Gastroesophageal sphincter (tissue), 4 donors: ENCODE measurements at regions not wholly inside any gene's neighbourhood (a gene's known extent, or its start where the extent isn't known, plus 50 kb on each side); places are given as distances from the start of the nearest gene placed in this dataset.

Experiments used
- ATAC-seq: fragments of 150-250 bp; one replicate; pipeline ENCODE4 v1.9.1; 2016; ENCODE audit warnings: mild to moderate bottlenecking, moderate library complexity
- H3K27ac ChIP-seq, 4 donors: fragments of 200-600 bp; sonication (generic) in 3 of 4; 1 replicate in 3 of 4; 2 replicates in 1 of 4; pipeline ENCODE4 v1.5.1; 2016 to 2019
- H3K27me3 ChIP-seq: fragments of 200-600 bp; sonication (generic); one replicate; pipeline ENCODE4 v1.5.1; 2019
- H3K36me3 ChIP-seq, 2 donors: fragments of 200-600 bp; sonication (generic); one replicate each; pipeline ENCODE4 v1.5.1; 2019; ENCODE audit warnings: control low read depth in 1 of 2
- H3K4me1 ChIP-seq, 3 donors: fragments of 200-600 bp; sonication (generic); 1 replicate in 2 of 3; 2 replicates in 1 of 3; pipeline ENCODE4 v1.5.1; 2016 to 2019; ENCODE audit warnings: control low read depth in 2 of 3
- H3K4me3 ChIP-seq, 2 donors: fragments of 200-600 bp; sonication (generic); one replicate each; pipeline ENCODE4 v1.5.1; 2019; ENCODE audit warnings: mild to moderate bottlenecking in 1 of 2, moderate library complexity in 1 of 2
- H3K9me3 ChIP-seq, 3 donors: fragments of 200-600 bp; sonication (generic); one replicate each; pipeline ENCODE4 v1.5.1; 2017 to 2019; ENCODE audit warnings: control low read depth in 2 of 3
- EP300 ChIP-seq: sonication (generic); formaldehyde crosslinking; IDR thresholded peaks from one replicate; pipeline ENCODE4 v1.6.1; 2017; ENCODE audit warnings: antibody characterized with exemption, mild to moderate bottlenecking
- POLR2A ChIP-seq, 2 donors: fragments of 450-650 bp; IDR thresholded peaks; one replicate each; pipeline ENCODE4 v1.6.1; 2017; ENCODE audit warnings: antibody characterized with exemption in 2 of 2, mild to moderate bottlenecking in 2 of 2, moderate library complexity in 1 of 2
- POLR2AphosphoS5 ChIP-seq: sonication (generic); formaldehyde crosslinking; IDR thresholded peaks from one replicate; pipeline ENCODE4 v1.6.1; 2017; ENCODE audit warnings: antibody characterized with exemption
- WGBS, 2 donors: methylation state at CpG; one replicate each; pipeline ENCODE4 v1.1.5; 2018; ENCODE audit warnings: low coverage in 1 of 2; 5-methylcytosine and 5-hydroxymethylcytosine counted together
- TF ChIP-seq, protein P1 (sequence below), 4 experiments: fragments of 200-600 bp in 2 of 4; fragments of 450-650 bp in 2 of 4; sonication (generic) in 1 of 4; IDR thresholded peaks; one replicate each; pipeline ENCODE4 v1.5.1; 2017 to 2019; ENCODE audit warnings: antibody characterized with exemption in 4 of 4, mild to moderate bottlenecking in 2 of 4, moderate library complexity in 2 of 4

DNA sequence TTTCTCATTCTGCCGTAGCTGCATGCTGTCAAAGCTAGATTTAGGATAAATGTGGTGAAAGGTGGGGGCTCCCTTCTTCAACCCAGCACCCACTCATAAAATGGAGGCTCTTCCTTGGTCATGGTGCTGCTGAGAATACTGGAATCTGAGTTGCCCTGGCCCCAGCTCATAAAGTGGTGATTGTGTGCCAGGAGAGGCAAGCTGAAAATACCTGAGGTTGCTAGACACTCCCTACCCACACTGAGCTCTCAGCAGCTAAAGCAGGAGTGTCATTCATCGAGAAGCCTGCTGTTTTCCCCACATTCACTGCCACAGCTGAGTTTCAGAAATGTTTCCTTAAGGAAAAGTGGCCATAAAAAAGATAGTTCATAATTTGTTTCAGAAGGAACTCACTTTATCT lies 297.1 kb upstream of the RBMS1 start:
- ATAC-seq: no peak
- no peaks in the 10 kb centered on the region for H3K4me1 ChIP-seq
- H3K27ac ChIP-seq: no peak overlapping the region
- 90% methylated on average over 1 of the region's 2 CpGs; no CpG with 5 or more reads in 1 of the 2 donors for WGBS, 2 donors
- no peak for TF ChIP-seq EP300
- no peak for TF ChIP-seq POLR2A (IDR thresholded peaks at IDR 0.05)
- no peak for TF ChIP-seq POLR2AphosphoS5
- TF ChIP-seq, protein P1, sequence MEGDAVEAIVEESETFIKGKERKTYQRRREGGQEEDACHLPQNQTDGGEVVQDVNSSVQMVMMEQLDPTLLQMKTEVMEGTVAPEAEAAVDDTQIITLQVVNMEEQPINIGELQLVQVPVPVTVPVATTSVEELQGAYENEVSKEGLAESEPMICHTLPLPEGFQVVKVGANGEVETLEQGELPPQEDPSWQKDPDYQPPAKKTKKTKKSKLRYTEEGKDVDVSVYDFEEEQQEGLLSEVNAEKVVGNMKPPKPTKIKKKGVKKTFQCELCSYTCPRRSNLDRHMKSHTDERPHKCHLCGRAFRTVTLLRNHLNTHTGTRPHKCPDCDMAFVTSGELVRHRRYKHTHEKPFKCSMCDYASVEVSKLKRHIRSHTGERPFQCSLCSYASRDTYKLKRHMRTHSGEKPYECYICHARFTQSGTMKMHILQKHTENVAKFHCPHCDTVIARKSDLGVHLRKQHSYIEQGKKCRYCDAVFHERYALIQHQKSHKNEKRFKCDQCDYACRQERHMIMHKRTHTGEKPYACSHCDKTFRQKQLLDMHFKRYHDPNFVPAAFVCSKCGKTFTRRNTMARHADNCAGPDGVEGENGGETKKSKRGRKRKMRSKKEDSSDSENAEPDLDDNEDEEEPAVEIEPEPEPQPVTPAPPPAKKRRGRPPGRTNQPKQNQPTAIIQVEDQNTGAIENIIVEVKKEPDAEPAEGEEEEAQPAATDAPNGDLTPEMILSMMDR (IDR thresholded peaks at IDR 0.05): no peak
- H3K27me3 ChIP-seq: no peaks in the 10 kb centered on the region
- no peak overlapping the region for H3K4me3 ChIP-seq
- H3K36me3 ChIP-seq: no peaks in the 10 kb centered on the region
- no peaks in the 10 kb centered on the region for H3K9me3 ChIP-seq

DNA sequence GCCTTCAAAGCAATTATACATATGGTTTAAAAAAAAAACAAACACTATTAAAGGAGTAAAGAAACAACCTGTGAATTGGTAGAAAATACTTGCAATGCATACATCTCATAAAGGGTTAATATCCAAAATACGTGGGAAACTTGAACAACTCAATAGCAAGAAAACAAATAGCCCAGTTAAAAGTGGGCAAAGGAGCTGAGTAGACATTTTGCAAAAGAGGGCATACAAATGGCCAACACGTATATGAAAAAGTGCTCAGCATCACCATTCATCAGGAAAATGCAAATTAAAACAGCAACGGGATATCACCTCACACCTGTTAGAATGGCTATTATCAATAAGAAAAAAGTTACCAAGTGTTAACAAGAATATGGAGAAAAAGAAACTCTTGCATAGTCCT lies 298.3 kb upstream of the RBMS1 start:
- H3K9me3 ChIP-seq: peaks cover 0 to 3% (median 0%) of the 10 kb centered on the region in 3 donors
- no peaks in the 10 kb centered on the region for H3K4me1 ChIP-seq
- H3K4me3 ChIP-seq: no peak overlapping the region
- TF ChIP-seq POLR2A (IDR thresholded peaks at IDR 0.05) (no peak), EP300 (no peak), POLR2AphosphoS5 (no peak)
- TF ChIP-seq, protein P1 (IDR thresholded peaks at IDR 0.05): no peak
- no peak for ATAC-seq
- WGBS, 2 donors: 65 to 80% methylated on average over 3 of the region's 3 CpGs
- no peak overlapping the region for H3K27ac ChIP-seq
- H3K36me3 ChIP-seq: no peaks in the 10 kb centered on the region
- no peaks in the 10 kb centered on the region for H3K27me3 ChIP-seq

DNA sequence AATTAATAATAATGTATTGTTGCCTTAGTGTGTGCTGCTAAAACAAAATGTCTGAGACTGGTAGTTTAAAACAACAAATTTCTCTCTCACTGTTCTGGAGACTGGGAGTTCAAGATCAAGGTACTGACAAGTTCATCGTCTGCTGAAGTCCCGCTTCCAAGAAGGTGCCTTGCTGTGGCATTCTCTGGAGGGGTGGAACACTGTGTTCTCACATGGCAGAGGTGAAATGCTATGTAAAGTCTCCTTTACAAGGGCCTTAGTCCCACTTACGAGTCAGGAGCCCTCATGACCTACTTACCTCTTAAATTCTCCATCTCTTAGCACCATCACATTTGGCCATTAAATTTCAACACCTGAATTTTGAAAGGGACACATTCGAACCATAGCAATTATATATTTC lies 299.2 kb upstream of the RBMS1 start:
- Histone ChIP-seq H3K27ac (no peak overlapping the region), H3K4me1 (no peaks in the 10 kb centered on the region), H3K36me3 (no peaks in the 10 kb centered on the region), H3K4me3 (no peak overlapping the region), H3K27me3 (no peaks in the 10 kb centered on the region), H3K9me3 (peaks cover 0 to 10% (median 0%) of the 10 kb centered on the region in 3 donors)
- no peak for TF ChIP-seq POLR2AphosphoS5
- no peak for TF ChIP-seq POLR2A (IDR thresholded peaks at IDR 0.05)
- TF ChIP-seq EP300: no peak
- TF ChIP-seq, protein P1 (IDR thresholded peaks at IDR 0.05): no peak
- WGBS, 2 donors: 67 to 79% methylated on average over 4 of the region's 4 CpGs
- no peak for ATAC-seq

DNA sequence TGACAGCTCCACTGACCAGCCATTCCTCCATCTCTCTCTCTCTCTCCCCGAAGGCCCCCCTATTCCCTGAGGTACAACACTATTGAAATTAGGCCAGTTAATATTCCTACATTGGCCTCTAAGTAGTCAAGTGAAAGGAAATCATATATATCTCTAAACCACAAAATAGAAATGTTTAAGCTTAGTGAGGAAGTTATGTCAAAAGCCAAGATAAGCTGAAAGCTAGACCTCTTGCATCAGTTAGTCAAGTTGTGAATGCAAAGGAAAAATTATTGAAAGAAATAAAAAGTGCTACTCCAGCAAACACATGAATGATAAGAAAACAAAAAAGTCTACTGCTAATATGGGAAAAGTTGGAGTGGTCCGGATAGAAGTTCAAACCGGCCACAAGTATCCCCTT lies 301.3 kb upstream of the RBMS1 start:
- WGBS, 2 donors: 80 to 89% methylated on average over 1 to 3 of the region's 3 CpGs
- Histone ChIP-seq H3K36me3 (no peaks in the 10 kb centered on the region), H3K4me1 (no peaks in the 10 kb centered on the region), H3K9me3 (peaks cover 0 to 10% (median 0%) of the 10 kb centered on the region in 3 donors), H3K27ac (no peak overlapping the region), H3K27me3 (no peaks in the 10 kb centered on the region), H3K4me3 (no peak overlapping the region)
- TF ChIP-seq POLR2AphosphoS5: no peak
- TF ChIP-seq EP300: no peak
- TF ChIP-seq POLR2A (IDR thresholded peaks at IDR 0.05): no peak
- TF ChIP-seq, protein P1 (IDR thresholded peaks at IDR 0.05): no peak
- no peak for ATAC-seq

DNA sequence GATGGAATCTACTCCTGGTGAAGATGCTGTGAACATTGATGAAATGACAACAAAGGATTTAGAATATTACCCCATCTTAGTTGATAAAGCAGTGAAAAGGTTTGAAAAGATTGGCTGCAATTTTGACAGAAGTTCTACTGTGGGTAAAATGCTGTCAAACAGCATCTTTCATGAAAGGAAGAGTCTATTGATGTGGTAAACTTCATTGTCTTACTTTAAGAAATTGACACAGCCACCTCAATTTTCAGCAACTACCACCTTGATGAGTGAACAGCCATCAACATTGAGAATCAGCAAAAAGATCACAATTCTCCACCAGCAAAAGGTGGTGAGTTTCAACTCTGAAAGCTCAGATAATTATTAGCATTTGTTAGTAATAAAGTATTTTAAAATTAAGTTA lies 310.3 kb upstream of the RBMS1 start:
- TF ChIP-seq POLR2AphosphoS5: no peak
- no peaks in the 10 kb centered on the region for H3K27me3 ChIP-seq
- no peaks in the 10 kb centered on the region for H3K36me3 ChIP-seq
- no peak for ATAC-seq
- H3K27ac ChIP-seq: no peak overlapping the region
- H3K9me3 ChIP-seq: no peaks in the 10 kb centered on the region
- no peaks in the 10 kb centered on the region for H3K4me1 ChIP-seq
- no peak overlapping the region for H3K4me3 ChIP-seq
